WTC11 (cell line): ENCODE measurements at regions not wholly inside any gene's neighbourhood (a gene's known extent, or its start where the extent isn't known, plus 50 kb on each side); places are given as distances from the start of the nearest gene placed in this dataset.

Source experiments
- ATAC-seq: fragments of 200-7000 bp; cut with Tn5 transposase; 2 replicates; pipeline ENCODE4 v1.10.0; 2021; ENCODE audit warnings: mild to moderate bottlenecking, moderate library complexity
- CTCF ChIA-PET: fragments of 300-600 bp; sonication (Branson Sonifier 250); formaldehyde crosslinking; loops from one replicate; lab custom pipeline; 2021; ENCODE audit warnings: antibody characterized with exemption; lab: Charles Lee
- POLR2A ChIA-PET: fragments of 350-600 bp; sonication (Branson Sonifier 250); formaldehyde crosslinking; loops from one replicate; lab custom pipeline; 2021; ENCODE audit warnings: antibody characterized with exemption; lab: Charles Lee
- DNase-seq: peaks from one replicate; pipeline ENCODE4 v3.0.0; 2021; ENCODE audit warnings: low spot score
- H3K27ac Mint-ChIP-seq: 2 replicates; pipeline ENCODE4 v1.8.0; 2021; ENCODE audit warnings: mixed read lengths
- H3K27me3 Mint-ChIP-seq: 2 replicates; pipeline ENCODE4 v1.8.0; 2021; ENCODE audit warnings: low read depth, mild to moderate bottlenecking, moderate library complexity, mixed read lengths
- H3K36me3 Mint-ChIP-seq: 2 replicates; pipeline ENCODE4 v1.8.0; 2021; ENCODE audit warnings: mixed read lengths
- H3K4me1 Mint-ChIP-seq: 2 replicates; pipeline ENCODE4 v1.8.0; 2022; ENCODE audit warnings: mixed read lengths
- H3K4me3 Mint-ChIP-seq: 2 replicates; pipeline ENCODE4 v1.8.0; 2021; ENCODE audit warnings: mild to moderate bottlenecking, moderate library complexity, mixed read lengths
- H3K9me3 Mint-ChIP-seq: 2 replicates; pipeline ENCODE4 v1.8.0; 2021; ENCODE audit warnings: mixed read lengths
- AFF4 ChIP-seq: sonication (generic); formaldehyde crosslinking; IDR thresholded peaks from 2 replicates; pipeline ENCODE4 v1.8.1; 2023; ENCODE audit warnings: mild to moderate bottlenecking, missing genetic modification reagents, borderline replicate concordance
- CREB1 ChIP-seq: sonication (generic); formaldehyde crosslinking; IDR thresholded peaks from 2 replicates; pipeline ENCODE4 v1.8.0; 2023; ENCODE audit warnings: mild to moderate bottlenecking, missing genetic modification reagents
- CREM ChIP-seq: sonication (generic); formaldehyde crosslinking; IDR thresholded peaks from 2 replicates; pipeline ENCODE4 v1.8.1; 2022; ENCODE audit warnings: mild to moderate bottlenecking, missing genetic modification reagents, moderate library complexity
- ELF4 ChIP-seq: sonication (generic); formaldehyde crosslinking; IDR thresholded peaks from 2 replicates; pipeline ENCODE4 v1.8.1; 2022; ENCODE audit warnings: low read depth, mild to moderate bottlenecking, moderate library complexity, missing genetic modification reagents
- EMX1 ChIP-seq: fragments of 250-450 bp; sonication (Bioruptor Pico); IDR thresholded peaks from 2 replicates; pipeline ENCODE4 v1.8.0; 2021; ENCODE audit warnings: mild to moderate bottlenecking
- ESRRA ChIP-seq: sonication (generic); formaldehyde crosslinking; IDR thresholded peaks from 2 replicates; pipeline ENCODE4 v1.8.1; 2022; ENCODE audit warnings: mild to moderate bottlenecking, missing genetic modification reagents, borderline replicate concordance
- FOXJ3 ChIP-seq: sonication (generic); formaldehyde crosslinking; IDR thresholded peaks from 2 replicates; pipeline ENCODE4 v1.9.0; 2021; ENCODE audit warnings: missing genetic modification reagents, mild to moderate bottlenecking, borderline replicate concordance
- FOXK1 ChIP-seq: sonication (generic); formaldehyde crosslinking; IDR thresholded peaks from 2 replicates; pipeline ENCODE4 v1.8.0; 2022; ENCODE audit warnings: mild to moderate bottlenecking, moderate library complexity, missing genetic modification reagents
- IRF2 ChIP-seq: sonication (generic); formaldehyde crosslinking; IDR thresholded peaks from 2 replicates; pipeline ENCODE4 v1.8.0; 2022; ENCODE audit warnings: low read depth, missing genetic modification reagents, borderline replicate concordance
- MLX ChIP-seq: sonication (generic); formaldehyde crosslinking; IDR thresholded peaks from 2 replicates; pipeline ENCODE4 v1.8.1; 2023; ENCODE audit warnings: mild to moderate bottlenecking, missing genetic modification reagents, moderate library complexity
- NR1H2 ChIP-seq: sonication (generic); formaldehyde crosslinking; IDR thresholded peaks from 2 replicates; pipeline ENCODE4 v1.9.0; 2021; ENCODE audit warnings: mild to moderate bottlenecking, moderate library complexity, missing genetic modification reagents
- NR2C2 ChIP-seq: sonication (generic); formaldehyde crosslinking; IDR thresholded peaks from 2 replicates; pipeline ENCODE4 v1.8.0; 2022; ENCODE audit warnings: mild to moderate bottlenecking, missing genetic modification reagents
- PRRX2 ChIP-seq: fragments of 250-450 bp; sonication (Bioruptor Pico); IDR thresholded peaks from 2 replicates; pipeline ENCODE4 v1.8.0; 2021; ENCODE audit warnings: mild to moderate bottlenecking
- TCF7 ChIP-seq: sonication (generic); formaldehyde crosslinking; IDR thresholded peaks from 2 replicates; pipeline ENCODE4 v1.8.0; 2022; ENCODE audit warnings: mild to moderate bottlenecking, low read depth, missing genetic modification reagents, moderate library complexity
- TP53 ChIP-seq: sonication (generic); formaldehyde crosslinking; IDR thresholded peaks from 2 replicates; pipeline ENCODE4 v1.8.1; 2023; ENCODE audit warnings: mild to moderate bottlenecking, missing genetic modification reagents
- ZNF121 ChIP-seq: sonication (generic); formaldehyde crosslinking; IDR thresholded peaks from 2 replicates; pipeline ENCODE4 v1.8.0; 2023; ENCODE audit warnings: missing genetic modification reagents
- ZNF263 ChIP-seq: sonication (generic); formaldehyde crosslinking; IDR thresholded peaks from 2 replicates; pipeline ENCODE4 v1.8.1; 2022; ENCODE audit warnings: low read depth, mild to moderate bottlenecking, moderate library complexity, missing genetic modification reagents
- ZNF396 ChIP-seq: fragments of 250-450 bp; sonication (Bioruptor Pico); IDR thresholded peaks from 2 replicates; pipeline ENCODE4 v1.8.0; 2021; ENCODE audit warnings: mild to moderate bottlenecking, moderate library complexity, borderline replicate concordance
- ZNF671 ChIP-seq: fragments of 250-450 bp; sonication (Bioruptor Pico); IDR thresholded peaks from 2 replicates; pipeline ENCODE4 v1.8.0; 2021; ENCODE audit warnings: mild to moderate bottlenecking
- TF ChIP-seq, protein P1 (sequence below): sonication (generic); formaldehyde crosslinking; IDR thresholded peaks from 2 replicates; pipeline ENCODE4 v1.8.1; 2023; ENCODE audit warnings: mild to moderate bottlenecking, missing genetic modification reagents
- TF ChIP-seq, protein P2 (sequence below): fragments of 250-450 bp; sonication (Bioruptor Pico); IDR thresholded peaks from 2 replicates; pipeline ENCODE4 v1.9.0; 2021; ENCODE audit warnings: moderate library complexity, mild to moderate bottlenecking, inconsistent platforms, borderline replicate concordance
- TF ChIP-seq, protein P3 (sequence below): sonication (generic); formaldehyde crosslinking; IDR thresholded peaks from 2 replicates; pipeline ENCODE4 v1.8.0; 2022; ENCODE audit warnings: mild to moderate bottlenecking, missing genetic modification reagents
- TF ChIP-seq, protein P4 (sequence below): fragments of 250-450 bp; sonication (Bioruptor Pico); IDR thresholded peaks from 2 replicates; pipeline ENCODE4 v1.9.0; 2021; ENCODE audit warnings: mild to moderate bottlenecking, borderline replicate concordance

DNA sequence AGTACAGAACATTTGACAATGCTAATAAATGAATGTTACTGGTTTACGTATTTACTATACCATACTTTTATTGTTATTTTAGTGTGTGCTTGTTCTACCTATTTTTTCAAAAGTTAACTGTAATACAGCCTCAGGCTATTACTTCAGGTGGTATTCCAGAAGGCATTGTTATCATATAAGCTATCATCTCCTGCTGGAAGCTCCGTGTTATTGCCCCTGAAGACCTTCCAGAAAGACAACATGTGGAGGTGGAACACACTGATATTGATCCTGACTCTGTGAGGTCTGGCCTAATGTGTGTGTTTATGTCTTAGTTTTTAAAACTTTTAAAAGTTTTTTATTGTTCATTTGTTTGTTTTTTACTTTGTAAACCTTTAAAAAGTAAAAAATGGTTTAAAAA, 509.8 kb upstream of the SPRY2 start (continued):
- TF ChIP-seq, protein P1, sequence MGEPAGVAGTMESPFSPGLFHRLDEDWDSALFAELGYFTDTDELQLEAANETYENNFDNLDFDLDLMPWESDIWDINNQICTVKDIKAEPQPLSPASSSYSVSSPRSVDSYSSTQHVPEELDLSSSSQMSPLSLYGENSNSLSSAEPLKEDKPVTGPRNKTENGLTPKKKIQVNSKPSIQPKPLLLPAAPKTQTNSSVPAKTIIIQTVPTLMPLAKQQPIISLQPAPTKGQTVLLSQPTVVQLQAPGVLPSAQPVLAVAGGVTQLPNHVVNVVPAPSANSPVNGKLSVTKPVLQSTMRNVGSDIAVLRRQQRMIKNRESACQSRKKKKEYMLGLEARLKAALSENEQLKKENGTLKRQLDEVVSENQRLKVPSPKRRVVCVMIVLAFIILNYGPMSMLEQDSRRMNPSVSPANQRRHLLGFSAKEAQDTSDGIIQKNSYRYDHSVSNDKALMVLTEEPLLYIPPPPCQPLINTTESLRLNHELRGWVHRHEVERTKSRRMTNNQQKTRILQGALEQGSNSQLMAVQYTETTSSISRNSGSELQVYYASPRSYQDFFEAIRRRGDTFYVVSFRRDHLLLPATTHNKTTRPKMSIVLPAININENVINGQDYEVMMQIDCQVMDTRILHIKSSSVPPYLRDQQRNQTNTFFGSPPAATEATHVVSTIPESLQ (CRISPR knock-in tag): no peak
- no peak for TF ChIP-seq TP53 (CRISPR knock-in tag)

DNA sequence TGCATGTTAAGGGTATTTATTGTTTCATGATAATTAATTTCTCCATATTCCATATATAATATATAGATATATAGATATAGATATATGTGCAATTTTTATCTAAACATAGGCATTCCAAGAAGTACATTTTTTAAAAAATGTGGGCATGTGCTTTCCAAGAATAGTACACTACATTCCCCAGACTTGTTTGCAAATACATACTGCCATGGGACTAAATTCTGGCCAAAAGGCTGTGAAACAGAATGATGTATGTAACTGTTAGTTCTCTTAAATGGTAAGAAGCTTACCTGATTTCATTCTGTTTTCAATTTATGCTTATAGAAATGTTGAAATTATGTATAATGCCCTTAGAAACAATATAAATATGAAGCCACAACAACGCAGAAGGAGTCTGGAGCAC, 503.2 kb upstream of the SPRY2 start:
- no peak overlapping the region for H3K27ac Mint-ChIP-seq
- H3K36me3 Mint-ChIP-seq: no peaks in the 10 kb centered on the region
- POLR2A ChIA-PET: no interaction called here
- peaks cover 9% of the 10 kb centered on the region for H3K4me1 Mint-ChIP-seq
- H3K9me3 Mint-ChIP-seq: no peaks in the 10 kb centered on the region
- TF ChIP-seq FOXK1 (CRISPR knock-in tag): no peak
- no peak for TF ChIP-seq CREM (CRISPR knock-in tag)
- TF ChIP-seq FOXJ3 (CRISPR knock-in tag): no peak
- TF ChIP-seq NR1H2 (CRISPR knock-in tag): no peak
- TF ChIP-seq, protein P2, sequence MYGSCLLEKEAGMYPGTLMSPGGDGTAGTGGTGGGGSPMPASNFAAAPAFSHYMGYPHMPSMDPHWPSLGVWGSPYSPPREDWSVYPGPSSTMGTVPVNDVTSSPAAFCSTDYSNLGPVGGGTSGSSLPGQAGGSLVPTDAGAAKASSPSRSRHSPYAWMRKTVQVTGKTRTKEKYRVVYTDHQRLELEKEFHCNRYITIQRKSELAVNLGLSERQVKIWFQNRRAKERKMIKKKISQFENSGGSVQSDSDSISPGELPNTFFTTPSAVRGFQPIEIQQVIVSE (CRISPR knock-in tag): no peak
- no peak for TF ChIP-seq MLX
- TF ChIP-seq ZNF671 (CRISPR knock-in tag): no peak
- TF ChIP-seq AFF4 (CRISPR knock-in tag): no peak
- no peak for TF ChIP-seq CREB1
- TF ChIP-seq ZNF263 (CRISPR knock-in tag): no peak
- no peak for TF ChIP-seq EMX1
- no peak for TF ChIP-seq TCF7 (CRISPR knock-in tag)
- no peak for TF ChIP-seq ZNF396 (CRISPR knock-in tag)
- TF ChIP-seq, all 79 proteins: peak for 0
- CTCF ChIA-PET: no interaction called here
- DNase-seq (no peak), ATAC-seq (no peak)
- Mint-ChIP-seq H3K27me3 (no peaks in the 10 kb centered on the region), H3K4me3 (no peak overlapping the region)

GRCh38 chr13:80841414-80841813, 500.5 kb upstream of the SPRY2 start:
- DNase-seq (no peak), ATAC-seq (no peak)
- peaks cover 9% of the 10 kb centered on the region for H3K4me1 Mint-ChIP-seq
- ChIA-PET CTCF (no interaction called here), POLR2A (no interaction called here)
- H3K27me3 Mint-ChIP-seq: no peaks in the 10 kb centered on the region; the same call in 1 of the 2 replicates
- peaks cover 12% of the 10 kb centered on the region for H3K36me3 Mint-ChIP-seq
- peaks cover 7% of the 10 kb centered on the region for H3K9me3 Mint-ChIP-seq
- H3K4me3 Mint-ChIP-seq: no peak overlapping the region
- H3K27ac Mint-ChIP-seq: no peak overlapping the region
- TF ChIP-seq, protein P3, sequence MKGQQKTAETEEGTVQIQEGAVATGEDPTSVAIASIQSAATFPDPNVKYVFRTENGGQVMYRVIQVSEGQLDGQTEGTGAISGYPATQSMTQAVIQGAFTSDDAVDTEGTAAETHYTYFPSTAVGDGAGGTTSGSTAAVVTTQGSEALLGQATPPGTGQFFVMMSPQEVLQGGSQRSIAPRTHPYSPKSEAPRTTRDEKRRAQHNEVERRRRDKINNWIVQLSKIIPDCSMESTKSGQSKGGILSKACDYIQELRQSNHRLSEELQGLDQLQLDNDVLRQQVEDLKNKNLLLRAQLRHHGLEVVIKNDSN (CRISPR knock-in tag): no peak
- TF ChIP-seq, protein P4, sequence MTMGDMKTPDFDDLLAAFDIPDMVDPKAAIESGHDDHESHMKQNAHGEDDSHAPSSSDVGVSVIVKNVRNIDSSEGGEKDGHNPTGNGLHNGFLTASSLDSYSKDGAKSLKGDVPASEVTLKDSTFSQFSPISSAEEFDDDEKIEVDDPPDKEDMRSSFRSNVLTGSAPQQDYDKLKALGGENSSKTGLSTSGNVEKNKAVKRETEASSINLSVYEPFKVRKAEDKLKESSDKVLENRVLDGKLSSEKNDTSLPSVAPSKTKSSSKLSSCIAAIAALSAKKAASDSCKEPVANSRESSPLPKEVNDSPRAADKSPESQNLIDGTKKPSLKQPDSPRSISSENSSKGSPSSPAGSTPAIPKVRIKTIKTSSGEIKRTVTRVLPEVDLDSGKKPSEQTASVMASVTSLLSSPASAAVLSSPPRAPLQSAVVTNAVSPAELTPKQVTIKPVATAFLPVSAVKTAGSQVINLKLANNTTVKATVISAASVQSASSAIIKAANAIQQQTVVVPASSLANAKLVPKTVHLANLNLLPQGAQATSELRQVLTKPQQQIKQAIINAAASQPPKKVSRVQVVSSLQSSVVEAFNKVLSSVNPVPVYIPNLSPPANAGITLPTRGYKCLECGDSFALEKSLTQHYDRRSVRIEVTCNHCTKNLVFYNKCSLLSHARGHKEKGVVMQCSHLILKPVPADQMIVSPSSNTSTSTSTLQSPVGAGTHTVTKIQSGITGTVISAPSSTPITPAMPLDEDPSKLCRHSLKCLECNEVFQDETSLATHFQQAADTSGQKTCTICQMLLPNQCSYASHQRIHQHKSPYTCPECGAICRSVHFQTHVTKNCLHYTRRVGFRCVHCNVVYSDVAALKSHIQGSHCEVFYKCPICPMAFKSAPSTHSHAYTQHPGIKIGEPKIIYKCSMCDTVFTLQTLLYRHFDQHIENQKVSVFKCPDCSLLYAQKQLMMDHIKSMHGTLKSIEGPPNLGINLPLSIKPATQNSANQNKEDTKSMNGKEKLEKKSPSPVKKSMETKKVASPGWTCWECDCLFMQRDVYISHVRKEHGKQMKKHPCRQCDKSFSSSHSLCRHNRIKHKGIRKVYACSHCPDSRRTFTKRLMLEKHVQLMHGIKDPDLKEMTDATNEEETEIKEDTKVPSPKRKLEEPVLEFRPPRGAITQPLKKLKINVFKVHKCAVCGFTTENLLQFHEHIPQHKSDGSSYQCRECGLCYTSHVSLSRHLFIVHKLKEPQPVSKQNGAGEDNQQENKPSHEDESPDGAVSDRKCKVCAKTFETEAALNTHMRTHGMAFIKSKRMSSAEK: no peak
- TF ChIP-seq IRF2 (CRISPR knock-in tag): no peak
- TF ChIP-seq TP53 (CRISPR knock-in tag): no peak
- TF ChIP-seq ZNF121 (CRISPR knock-in tag): no peak
- TF ChIP-seq FOXK1 (CRISPR knock-in tag): no peak
- TF ChIP-seq ESRRA (CRISPR knock-in tag): no peak
- no peak for TF ChIP-seq ELF4 (CRISPR knock-in tag)
- no peak for TF ChIP-seq NR2C2 (CRISPR knock-in tag)
- TF ChIP-seq CREB1: no peak
- no peak for TF ChIP-seq PRRX2
